ENCODE measurements at regions not wholly inside any gene's neighbourhood (a gene's known extent, or its start where the extent isn't known, plus 50 kb on each side); places are given as distances from the start of the nearest gene placed in this dataset.
A peak's percentile ranks its signal among the peaks of the same experiment; 100 is the strongest.

DNA sequence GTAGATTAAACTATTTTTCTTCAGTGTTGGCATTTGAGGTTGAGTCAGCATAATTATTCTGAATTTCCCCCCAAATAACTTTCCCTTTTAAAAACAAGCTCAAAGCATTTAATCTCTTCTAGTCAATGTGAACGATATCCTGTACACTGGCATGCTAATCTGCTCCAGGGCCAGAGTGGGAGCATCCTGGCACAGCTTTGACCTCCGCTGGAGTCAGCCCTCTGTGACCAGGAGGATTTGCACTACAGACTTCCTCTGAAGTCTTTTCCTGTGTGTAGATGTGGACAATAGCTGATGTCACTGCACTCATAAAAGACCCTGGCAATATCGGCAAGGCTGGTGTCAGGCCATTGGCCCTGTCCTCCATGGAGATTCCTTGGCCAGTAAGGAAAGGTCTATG, 340.2 kb downstream of the CDC14C start:
- DNase-seq: no peak

DNA sequence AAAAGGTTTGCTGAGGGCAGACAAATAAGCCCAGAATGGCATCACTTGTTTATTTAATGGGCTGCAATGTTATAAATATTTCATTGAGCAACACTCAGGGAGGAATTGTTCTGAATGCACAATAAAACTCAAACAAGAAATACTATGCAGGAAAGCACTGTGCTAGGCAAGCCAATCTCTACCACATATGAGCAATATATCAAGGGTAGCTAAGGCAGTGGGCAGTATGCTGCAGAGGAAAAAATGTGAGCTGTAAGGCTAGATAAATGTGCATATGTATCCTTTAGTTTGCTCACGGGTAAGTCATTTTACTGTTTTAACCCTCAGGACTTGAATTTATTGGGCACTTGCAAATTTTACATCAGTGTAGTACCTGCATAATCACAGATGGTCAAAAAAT, 349.6 kb downstream of the CDC14C start:
- no peak for DNase-seq

GRCh38 chr7:49279891-49280290, 355.5 kb downstream of the CDC14C start:
- no peak for DNase-seq

GRCh38 chr7:49287653-49288052, 363.3 kb downstream of the CDC14C start:
- no peak for DNase-seq

DNA sequence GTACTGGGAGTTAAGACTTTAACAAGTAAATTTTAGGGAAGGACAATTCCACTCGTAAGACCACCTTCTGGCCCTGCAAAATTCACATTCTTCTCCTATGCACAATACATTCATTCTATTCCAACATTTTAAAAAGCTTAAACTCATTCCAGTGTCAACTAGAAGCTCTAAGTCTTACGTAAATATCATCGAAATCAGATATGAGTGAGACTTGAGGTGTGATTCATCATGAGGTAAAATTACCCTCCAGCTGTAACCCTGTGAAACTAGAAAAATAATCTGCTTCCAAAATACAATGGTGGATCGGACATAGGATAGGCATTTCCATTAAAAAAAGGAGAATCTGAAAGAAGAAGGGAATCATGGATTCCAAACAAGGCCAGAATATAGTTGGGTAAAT, 370.3 kb downstream of the CDC14C start:
- DNase-seq: no peak

DNA sequence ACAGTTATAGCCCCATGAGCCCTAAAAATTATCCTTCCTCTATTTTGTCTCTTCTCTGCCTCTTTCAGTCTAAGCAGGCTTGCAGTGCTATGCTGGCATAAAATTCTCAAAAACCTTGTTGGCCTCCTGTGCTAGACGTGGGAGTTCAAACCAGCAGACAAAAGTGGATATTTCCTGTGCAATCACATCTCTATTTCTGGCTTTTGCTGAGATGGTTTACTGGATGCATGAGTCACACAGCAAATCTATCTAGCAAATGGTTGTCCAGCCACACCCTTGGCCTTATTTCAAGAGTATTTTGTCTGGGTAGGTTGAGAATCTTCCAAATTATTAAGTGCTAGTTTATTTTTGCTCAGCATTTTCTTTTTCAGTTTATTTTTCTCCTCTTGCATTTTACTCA, 370.8 kb downstream of the CDC14C start:
- peak; percentile 42 for DNase-seq

DNA sequence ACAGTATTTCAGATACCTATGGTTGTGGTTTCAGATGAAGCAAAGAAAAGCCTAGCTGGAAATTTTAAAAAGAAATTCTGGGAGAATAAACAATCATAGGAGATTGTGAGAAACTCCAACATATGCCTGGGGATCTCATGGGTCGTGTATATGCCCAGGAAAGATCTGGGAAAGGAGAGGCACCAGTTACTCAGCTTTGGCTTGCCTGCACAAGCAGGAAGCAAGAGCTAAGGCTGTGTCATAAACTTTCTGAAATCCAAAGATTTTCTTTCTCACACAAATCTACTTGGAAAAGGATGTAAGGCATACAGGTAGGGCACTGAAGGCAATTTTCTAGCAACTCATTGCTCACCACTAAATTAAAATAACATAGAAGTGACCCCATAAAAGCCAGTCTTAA, 373.6 kb downstream of the CDC14C start:
- no peak for DNase-seq

GRCh38 chr7:49308787-49309186, 384.4 kb downstream of the CDC14C start:
- no peak for DNase-seq

DNA sequence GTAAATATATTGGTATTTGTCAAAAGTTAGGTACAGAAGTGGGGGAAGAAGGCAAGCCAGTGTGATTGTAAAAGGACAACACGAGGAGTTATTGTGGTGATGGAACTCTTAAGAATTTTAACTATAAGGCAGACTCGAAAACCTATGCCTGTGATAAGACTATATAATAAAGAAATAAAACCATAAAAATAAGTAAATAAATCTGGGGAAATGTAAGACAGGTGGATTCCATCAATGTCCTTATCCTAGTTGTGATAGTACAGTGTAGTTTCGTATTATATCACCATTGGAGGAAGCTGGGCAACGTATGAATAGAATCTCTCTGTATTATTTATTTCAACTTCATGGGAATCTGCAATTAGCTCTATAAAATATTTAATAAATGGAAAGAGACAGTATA, 395.7 kb downstream of the CDC14C start:
- DNase-seq: no peak

DNA sequence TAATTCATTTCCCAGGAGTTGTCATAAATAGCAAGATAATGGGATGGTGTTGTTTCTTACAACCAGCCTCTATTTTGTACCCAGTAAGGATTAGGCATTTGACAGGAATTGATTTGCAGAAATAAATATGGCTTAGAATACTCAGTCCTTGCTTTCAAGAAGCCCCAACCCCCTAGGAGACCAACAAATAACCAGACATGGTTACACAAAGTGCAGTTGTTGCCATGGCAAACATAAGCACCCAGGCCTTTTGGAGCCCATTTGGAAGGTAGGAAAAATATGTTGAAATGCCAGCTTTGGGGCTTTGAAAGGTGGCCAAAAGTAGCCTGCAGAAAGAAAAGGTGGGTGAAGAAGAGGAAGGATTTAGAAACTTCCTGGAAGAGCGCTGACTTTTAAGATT, 397.5 kb downstream of the CDC14C start:
- DNase-seq: no peak

GRCh38 chr7:49322476-49322875, 398.1 kb downstream of the CDC14C start:
- no peak for DNase-seq

DNA sequence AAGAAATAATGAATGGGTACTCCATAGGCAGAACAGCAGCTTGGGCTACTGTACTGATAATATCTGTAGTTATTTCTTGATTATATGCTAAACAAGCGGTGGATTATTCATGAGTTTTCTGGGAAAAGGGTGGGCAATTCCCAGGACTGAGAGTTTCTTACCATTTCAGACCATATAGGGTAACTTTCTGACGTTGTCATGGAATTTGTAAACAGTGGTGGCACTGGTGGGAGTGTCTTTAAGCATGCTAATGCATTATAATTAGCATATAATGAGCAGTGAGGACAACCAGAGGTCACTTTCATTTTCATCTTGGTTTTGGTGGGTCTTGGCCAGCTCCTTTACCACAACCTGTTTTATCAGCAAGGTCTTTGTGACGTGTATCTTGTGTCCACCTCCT, 399.7 kb downstream of the CDC14C start:
- no peak for DNase-seq

GRCh38 chr7:49324707-49325106, 400.4 kb downstream of the CDC14C start:
- DNase-seq: no peak

- DNase-seq: no peak
These were observed 401.2 kb downstream of the CDC14C start for GRCh38 chr7:49325571-49325970.

DNA sequence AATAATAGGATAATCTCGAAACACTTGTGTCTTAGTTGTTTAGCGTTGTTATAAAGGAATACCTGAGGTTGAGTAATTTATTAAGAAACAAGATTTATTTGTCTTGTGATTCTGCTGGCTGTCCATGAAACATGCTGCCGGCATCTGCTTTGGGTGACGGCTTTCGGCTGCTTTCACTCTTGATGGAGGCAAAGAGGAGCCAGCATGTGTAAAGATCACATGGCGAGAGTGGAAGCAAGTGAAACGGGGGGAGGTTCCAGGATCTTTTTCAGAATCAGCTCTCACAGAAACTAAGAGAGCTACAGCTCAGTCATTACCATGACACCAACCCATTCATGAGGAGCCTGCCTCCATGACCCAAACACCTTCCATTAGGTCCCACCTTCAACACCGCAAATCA, 402.8 kb downstream of the CDC14C start:
- DNase-seq: no peak

- peak; percentile 47 for DNase-seq
These were observed 409.0 kb downstream of the CDC14C start for GRCh38 chr7:49333180-49333881.

DNA sequence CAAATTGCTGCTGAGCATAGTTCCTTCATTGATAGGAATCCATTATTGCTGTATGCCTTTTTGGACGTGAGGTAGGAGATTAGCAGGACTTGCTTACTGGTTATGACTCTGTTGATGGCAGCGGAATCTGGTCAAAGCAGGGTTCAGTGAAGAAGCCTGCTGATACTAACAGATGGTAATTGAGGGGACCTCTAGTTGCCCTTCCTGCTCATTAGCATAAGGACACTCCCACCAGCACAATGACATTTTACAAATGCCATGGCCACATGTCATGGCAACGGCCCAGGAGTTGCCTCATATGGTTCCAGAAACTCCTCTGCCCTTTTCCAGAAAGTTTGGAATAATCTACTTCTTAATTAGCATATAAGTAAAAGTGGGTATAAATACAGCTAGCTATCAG, 417.5 kb downstream of the CDC14C start:
- DNase-seq: no peak

GRCh38 chr7:49344556-49344955, 420.2 kb downstream of the CDC14C start:
- DNase-seq: no peak

GRCh38 chr7:49346195-49346899, 422.0 kb downstream of the CDC14C start:
- no peak for DNase-seq

DNA sequence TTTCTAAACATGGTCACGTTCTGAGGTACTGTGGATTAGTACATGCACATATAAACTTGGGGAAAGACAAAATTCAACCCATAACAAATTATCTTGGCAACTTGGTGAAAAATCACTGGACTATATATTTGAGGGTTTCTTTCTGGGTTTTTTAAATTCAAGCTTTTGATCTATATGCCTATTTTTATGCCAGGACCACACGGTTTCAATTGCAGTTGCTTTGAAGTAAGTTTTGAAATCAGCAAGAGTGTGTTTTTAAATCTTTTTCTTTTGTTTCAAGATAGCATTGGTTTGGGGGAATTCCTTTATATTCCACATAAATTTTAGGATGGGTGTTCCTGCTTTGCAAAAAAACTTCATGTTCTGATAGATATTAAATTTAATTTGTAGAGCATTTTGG, 406.4 kb upstream of the VWC2 start:
- no peak for DNase-seq

- DNase-seq: no peak
These were observed 401.7 kb upstream of the VWC2 start for GRCh38 chr7:49371771-49372170.

- DNase-seq: no peak
These were observed 396.5 kb upstream of the VWC2 start for GRCh38 chr7:49376817-49377375.

DNA sequence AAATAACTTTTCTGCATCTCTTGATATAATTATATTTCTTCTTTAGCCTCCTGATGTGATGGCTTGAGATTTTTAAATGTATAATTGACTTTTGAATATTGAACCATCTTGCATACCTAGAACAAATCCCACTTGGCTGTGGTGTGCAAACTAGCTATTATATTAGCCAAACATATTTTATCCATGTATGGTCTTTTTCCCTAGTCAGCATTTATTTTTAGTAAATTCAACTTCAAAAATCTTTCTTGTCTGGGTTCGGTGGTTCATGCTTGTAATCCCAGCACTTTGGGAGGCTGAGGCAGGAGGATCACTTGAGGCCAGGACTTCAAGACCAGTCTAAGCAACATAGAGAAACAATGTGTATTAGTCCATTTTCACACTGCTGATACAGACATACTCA, 386.6 kb upstream of the VWC2 start:
- no peak for DNase-seq

- DNase-seq: peak; percentile 42
These were observed 383.5 kb upstream of the VWC2 start for GRCh38 chr7:49389871-49390479.

Measured in RPMI8226 (cell line).